ENCODE measurements at regions not wholly inside any gene's neighbourhood (a gene's known extent, or its start where the extent isn't known, plus 50 kb on each side); places are given as distances from the start of the nearest gene placed in this dataset.
A peak's percentile ranks its signal among the peaks of the same experiment; 100 is the strongest.

DNA sequence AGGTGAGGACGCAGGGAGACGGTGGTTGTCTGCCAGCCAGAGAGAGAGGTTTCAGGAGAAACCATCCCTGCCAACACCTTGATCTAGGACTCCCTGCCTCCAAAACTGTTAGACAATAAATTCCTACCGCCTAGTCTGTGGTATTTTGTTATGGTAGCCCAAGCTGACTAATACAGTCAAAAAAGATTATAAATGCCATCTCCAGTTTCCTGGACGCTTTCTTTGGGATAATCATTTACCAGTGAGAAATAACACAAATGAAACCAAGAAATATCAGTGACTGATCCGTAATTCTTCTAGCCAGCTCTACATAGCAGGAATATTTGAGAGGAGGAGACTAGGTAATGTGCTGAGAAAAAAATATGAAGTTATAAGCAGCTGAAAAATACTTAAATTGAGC, 707.8 kb upstream of the LMCD1 start:
- intact Hi-C loops (cut with DNase I), result no loop called here
- TF ChIP-seq POLR2A (IDR thresholded peaks at IDR 0.05), result no peak
- TF ChIP-seq, protein P1, sequence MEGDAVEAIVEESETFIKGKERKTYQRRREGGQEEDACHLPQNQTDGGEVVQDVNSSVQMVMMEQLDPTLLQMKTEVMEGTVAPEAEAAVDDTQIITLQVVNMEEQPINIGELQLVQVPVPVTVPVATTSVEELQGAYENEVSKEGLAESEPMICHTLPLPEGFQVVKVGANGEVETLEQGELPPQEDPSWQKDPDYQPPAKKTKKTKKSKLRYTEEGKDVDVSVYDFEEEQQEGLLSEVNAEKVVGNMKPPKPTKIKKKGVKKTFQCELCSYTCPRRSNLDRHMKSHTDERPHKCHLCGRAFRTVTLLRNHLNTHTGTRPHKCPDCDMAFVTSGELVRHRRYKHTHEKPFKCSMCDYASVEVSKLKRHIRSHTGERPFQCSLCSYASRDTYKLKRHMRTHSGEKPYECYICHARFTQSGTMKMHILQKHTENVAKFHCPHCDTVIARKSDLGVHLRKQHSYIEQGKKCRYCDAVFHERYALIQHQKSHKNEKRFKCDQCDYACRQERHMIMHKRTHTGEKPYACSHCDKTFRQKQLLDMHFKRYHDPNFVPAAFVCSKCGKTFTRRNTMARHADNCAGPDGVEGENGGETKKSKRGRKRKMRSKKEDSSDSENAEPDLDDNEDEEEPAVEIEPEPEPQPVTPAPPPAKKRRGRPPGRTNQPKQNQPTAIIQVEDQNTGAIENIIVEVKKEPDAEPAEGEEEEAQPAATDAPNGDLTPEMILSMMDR (IDR thresholded peaks at IDR 0.05), result no peak
- H3K36me3 ChIP-seq, result no peaks in the 10 kb centered on the region
- 83 to 92% methylated on average over 5 of the region's 5 CpGs for WGBS, 2 donors
- H3K27me3 ChIP-seq, result no peaks in the 10 kb centered on the region
- no peak for DNase-seq
- no peaks in the 10 kb centered on the region for H3K9me3 ChIP-seq
- H3K27ac ChIP-seq, result no peak overlapping the region
- no peak overlapping the region for H3K4me3 ChIP-seq (replicated peaks in 1 of 3)
- H3K4me1 ChIP-seq, result no peaks in the 10 kb centered on the region

DNA sequence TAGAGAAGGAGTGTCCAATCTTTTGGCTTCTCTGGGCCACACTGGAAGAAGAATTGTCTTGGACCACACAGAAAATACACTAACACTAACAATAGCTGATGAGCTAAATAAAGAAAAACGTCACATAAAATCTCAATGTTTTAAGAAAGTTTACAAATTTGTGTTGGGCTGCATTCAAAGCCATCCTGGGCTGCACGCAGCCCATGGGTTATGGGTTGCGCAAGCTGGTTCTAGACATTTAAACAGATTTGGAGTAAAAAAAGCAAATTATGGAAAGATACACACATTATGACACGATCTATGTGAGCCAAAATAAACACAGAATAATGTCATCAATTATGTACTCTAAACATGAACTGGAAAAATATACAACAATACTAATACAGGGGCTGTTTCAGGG, 703.3 kb upstream of the LMCD1 start:
- H3K36me3 ChIP-seq, result no peaks in the 10 kb centered on the region
- no peak overlapping the region for H3K27ac ChIP-seq
- WGBS, 2 donors, result 52 to 72% methylated on average over 4 of the region's 4 CpGs
- H3K27me3 ChIP-seq, result no peaks in the 10 kb centered on the region
- intact Hi-C loops (cut with DNase I), result no loop called here
- TF ChIP-seq, protein P1 (IDR thresholded peaks at IDR 0.05), result no peak
- no peak for TF ChIP-seq POLR2A (IDR thresholded peaks at IDR 0.05)
- DNase-seq, result no peak
- no peaks in the 10 kb centered on the region for H3K9me3 ChIP-seq
- no peak overlapping the region for H3K4me3 ChIP-seq (replicated peaks in 1 of 3)
- H3K4me1 ChIP-seq, result no peaks in the 10 kb centered on the region

DNA sequence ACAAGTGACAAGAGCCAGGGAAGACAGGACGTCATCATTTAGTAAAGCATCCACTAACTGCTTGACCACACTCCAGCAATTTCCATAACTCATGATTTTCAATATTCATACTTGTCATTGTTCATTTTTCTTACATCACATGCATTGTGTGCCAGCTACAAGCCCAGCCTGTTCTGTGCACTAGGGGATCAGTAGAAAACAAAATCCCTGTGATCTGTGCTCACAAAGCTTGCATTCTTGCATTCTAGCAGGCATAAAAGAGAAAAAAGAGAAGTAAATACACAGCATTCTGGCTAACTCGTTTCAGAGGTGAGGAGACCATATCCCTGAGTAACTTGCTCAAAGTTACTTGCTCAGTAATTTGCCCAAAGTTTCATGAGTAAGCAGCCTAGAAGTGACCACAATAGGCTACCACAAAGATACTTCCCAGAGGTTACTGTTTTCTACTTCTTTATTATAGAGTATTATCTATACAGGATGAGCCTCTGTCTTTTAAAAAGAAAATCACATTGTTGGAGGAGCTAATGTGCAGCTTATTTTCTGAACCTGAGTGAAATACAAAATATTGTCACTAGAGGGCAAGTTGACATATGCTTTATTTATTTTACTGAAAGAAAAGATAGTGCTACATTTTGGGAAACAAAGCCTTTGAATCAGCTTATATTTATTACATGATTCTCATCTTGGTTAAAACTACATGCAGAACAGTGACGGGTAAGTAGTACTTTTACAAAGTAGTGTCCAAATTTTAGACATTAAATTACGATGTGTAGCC, 701.4 kb upstream of the LMCD1 start:
- Histone ChIP-seq H3K9me3 (no peaks in the 10 kb centered on the region), H3K27me3 (no peaks in the 10 kb centered on the region), H3K27ac (no peak overlapping the region), H3K4me3 (replicated peaks in 1 of 3) (no peak overlapping the region), H3K4me1 (no peaks in the 10 kb centered on the region), H3K36me3 (no peaks in the 10 kb centered on the region)
- no peak for TF ChIP-seq POLR2A (IDR thresholded peaks at IDR 0.05)
- TF ChIP-seq, protein P1 (IDR thresholded peaks at IDR 0.05), result peak in 2 of 6 experiments; percentile 26 to 38
- no peak for DNase-seq
- WGBS, 2 donors, result 56 to 66% methylated on average over 4 of the region's 4 CpGs
- intact Hi-C loops (cut with DNase I), result no loop called here

DNA sequence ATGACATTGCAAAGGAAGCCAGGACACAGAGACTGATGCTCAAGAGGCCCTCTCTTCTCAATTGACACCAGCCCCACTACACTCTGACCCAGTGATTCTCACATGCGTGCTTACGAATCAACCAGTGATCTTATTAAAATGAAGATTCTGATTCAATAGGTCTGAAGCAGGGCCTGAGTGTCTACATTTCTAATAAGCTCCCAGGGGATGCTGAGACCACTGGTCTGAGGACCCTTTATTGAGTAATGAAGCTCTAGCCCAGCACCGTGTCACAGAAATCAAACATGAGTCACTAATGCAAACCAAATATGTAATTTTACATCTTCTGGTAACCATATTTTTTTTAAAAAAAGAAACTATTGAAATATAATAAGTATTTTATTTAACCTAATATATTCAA, 689.1 kb upstream of the LMCD1 start:
- 89 to 90% methylated on average over 3 of the region's 3 CpGs for WGBS, 2 donors
- H3K9me3 ChIP-seq, result no peaks in the 10 kb centered on the region
- H3K4me1 ChIP-seq, result no peaks in the 10 kb centered on the region
- no peaks in the 10 kb centered on the region for H3K36me3 ChIP-seq
- no peak for DNase-seq
- H3K4me3 ChIP-seq (replicated peaks in 1 of 3), result no peak overlapping the region
- TF ChIP-seq, protein P1 (IDR thresholded peaks at IDR 0.05), result no peak
- no peak for TF ChIP-seq POLR2A (IDR thresholded peaks at IDR 0.05)
- no peaks in the 10 kb centered on the region for H3K27me3 ChIP-seq
- no peak overlapping the region for H3K27ac ChIP-seq
- intact Hi-C loops (cut with DNase I), result no loop called here

DNA sequence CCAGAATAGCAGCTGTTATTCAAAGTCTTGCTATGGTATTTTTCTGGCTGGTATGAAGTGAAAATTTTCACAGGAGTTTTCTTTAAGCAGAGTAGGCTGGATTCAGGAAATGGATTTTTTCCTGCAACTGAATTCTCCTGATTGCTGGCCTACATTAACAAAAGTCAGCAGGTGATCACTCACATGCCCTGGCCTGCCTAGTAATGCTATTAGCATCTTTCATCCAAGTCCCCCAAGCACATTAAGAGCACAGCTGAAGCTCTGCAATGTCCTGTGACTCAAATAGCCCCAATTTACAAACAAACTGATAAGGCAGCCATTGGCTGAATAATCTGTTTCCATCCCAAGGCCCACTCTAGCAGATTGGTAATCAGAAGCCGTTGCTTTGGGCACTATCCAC, 688.3 kb upstream of the LMCD1 start:
- Histone ChIP-seq H3K4me1 (no peaks in the 10 kb centered on the region), H3K9me3 (no peaks in the 10 kb centered on the region), H3K27ac (no peak overlapping the region), H3K36me3 (no peaks in the 10 kb centered on the region), H3K4me3 (replicated peaks in 1 of 3) (no peak overlapping the region), H3K27me3 (no peaks in the 10 kb centered on the region)
- 55 to 56% methylated on average over 1 of the region's 1 CpG for WGBS, 2 donors
- no peak for TF ChIP-seq POLR2A (IDR thresholded peaks at IDR 0.05)
- DNase-seq, result no peak
- intact Hi-C loops (cut with DNase I), result no loop called here
